Activated CD4-positive, alpha-beta T cell treated with anti-CD3 and anti-CD28 coated beads for 36 hours (primary cell): ENCODE measurements at regions not wholly inside any gene's neighbourhood (a gene's known extent, or its start where the extent isn't known, plus 50 kb on each side); places are given as distances from the start of the nearest gene placed in this dataset.

Experiments used
- ATAC-seq: fragments of 200-7000 bp; cut with Tn5 transposase; one replicate; pipeline ENCODE4 v1.10.0; 2021; ENCODE audit warnings: mild to moderate bottlenecking, moderate library complexity
- CTCF ChIA-PET: fragments of 350-600 bp; sonication (Branson Sonifier 250); formaldehyde crosslinking; loops from one replicate; lab custom pipeline; 2021; ENCODE audit warnings: antibody characterized with exemption; lab: Charles Lee
- POLR2A ChIA-PET: fragments of 350-600 bp; sonication (Branson Sonifier 250); formaldehyde crosslinking; loops from one replicate; lab custom pipeline; 2021; ENCODE audit warnings: antibody characterized with exemption, inconsistent platforms; lab: Charles Lee
- DNase-seq: peaks from one replicate; pipeline ENCODE4 v3.0.0-alpha.2; 2020
- H3K27ac Mint-ChIP-seq: one replicate; pipeline ENCODE4 v1.8.0; 2021; ENCODE audit warnings: mixed read lengths
- H3K27me3 Mint-ChIP-seq: one replicate; pipeline ENCODE4 v1.8.0; 2021; ENCODE audit warnings: mixed read lengths
- H3K36me3 Mint-ChIP-seq: one replicate; pipeline ENCODE4 v1.8.0; 2021; ENCODE audit warnings: low read depth, mixed read lengths
- H3K4me1 Mint-ChIP-seq: one replicate; pipeline ENCODE4 v1.8.0; 2021; ENCODE audit warnings: mixed read lengths
- H3K4me3 Mint-ChIP-seq: one replicate; pipeline ENCODE4 v1.8.0; 2021; ENCODE audit warnings: mild to moderate bottlenecking, moderate library complexity, mixed read lengths
- H3K9me3 Mint-ChIP-seq: one replicate; pipeline ENCODE4 v1.8.0; 2021; ENCODE audit warnings: low read depth, mixed read lengths
- intact Hi-C, 2 experiments: fragments of 100-400 bp; cut with DNase I in 1 of 2; cut with micrococcal nuclease in 1 of 2; formaldehyde crosslinking; loops; one replicate each; pipeline versions ENCODE4 v1.14.2 to v1.15.1; 2022 to 2024; cut with DNase I, micrococcal nuclease

DNA sequence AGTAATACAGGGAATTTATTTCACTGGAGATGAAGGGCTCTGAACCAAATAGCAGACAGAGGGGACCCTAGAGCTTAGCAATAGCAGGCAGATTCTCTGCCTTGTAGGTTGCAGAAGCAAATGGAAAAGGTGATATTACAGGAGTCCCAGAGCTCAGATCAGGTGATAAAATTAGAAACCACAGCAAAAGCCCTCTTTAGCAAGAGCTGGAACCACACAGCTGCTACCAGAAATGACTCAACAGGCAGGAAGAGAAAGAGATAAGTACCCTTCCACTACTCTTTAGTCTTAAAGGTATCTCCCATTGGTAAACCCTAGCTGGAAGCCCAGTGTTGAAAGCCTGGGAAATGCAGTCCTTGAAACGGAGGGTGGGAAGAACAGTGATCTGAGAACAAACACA lies 535.6 kb upstream of the GHITM start:
- POLR2A ChIA-PET = no interaction called here
- peak; percentile 13 for DNase-seq
- H3K4me3 Mint-ChIP-seq = no peak overlapping the region
- no peaks in the 10 kb centered on the region for H3K36me3 Mint-ChIP-seq
- ATAC-seq = peak; percentile 78
- no peaks in the 10 kb centered on the region for H3K27me3 Mint-ChIP-seq
- no peak overlapping the region for H3K27ac Mint-ChIP-seq
- peaks cover 4% of the 10 kb centered on the region for H3K4me1 Mint-ChIP-seq
- no peaks in the 10 kb centered on the region for H3K9me3 Mint-ChIP-seq
- CTCF ChIA-PET = interaction anchor here (0.6 to 1.5 kb wide), 2 partner anchors 12 to 212 kb away, joined by 3 to 5 read pairs; no protein-coding TSS in a partner anchor
- intact Hi-C loops = no loop called here

DNA sequence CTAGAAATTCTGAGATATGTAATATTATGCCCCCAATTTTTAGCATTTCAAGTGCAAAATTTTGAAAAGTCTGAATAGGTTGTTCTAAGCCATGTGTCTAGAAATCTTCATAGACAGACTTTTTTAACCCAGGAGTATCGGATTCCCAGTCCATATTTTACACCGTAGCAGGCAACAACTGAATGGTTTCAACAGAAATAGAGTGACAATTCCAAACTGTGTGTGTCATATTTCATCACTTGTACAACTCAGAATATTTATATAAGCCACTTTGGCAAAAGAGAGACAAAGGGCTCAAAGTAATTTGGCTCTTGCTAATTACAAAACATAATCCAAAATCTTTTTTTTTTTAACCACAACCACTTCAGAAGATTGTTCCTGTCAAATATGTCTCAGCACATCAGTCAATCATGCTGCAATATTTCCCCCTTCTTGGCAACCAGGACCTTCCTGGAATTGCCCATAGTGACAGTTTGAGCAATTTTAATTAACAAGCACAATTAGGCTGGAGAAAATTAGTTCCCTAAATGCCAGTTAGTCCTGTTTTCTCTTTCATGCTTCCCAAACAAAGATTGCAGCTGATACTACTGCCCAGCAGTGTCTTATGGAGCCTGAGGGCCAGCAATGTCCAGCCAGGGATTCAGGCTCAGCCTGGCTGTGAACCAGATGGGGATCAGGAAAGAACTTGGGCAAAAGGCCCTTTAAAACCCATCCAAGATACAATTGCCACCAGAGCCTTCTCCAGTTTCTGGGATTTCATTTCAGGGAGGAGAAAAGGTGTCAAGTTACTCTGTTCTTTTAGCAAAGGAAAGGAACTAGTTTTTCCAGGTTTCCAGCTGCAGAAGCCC lies 533.3 kb upstream of the GHITM start:
- POLR2A ChIA-PET = no interaction called here
- no peaks in the 10 kb centered on the region for H3K9me3 Mint-ChIP-seq
- no peak for ATAC-seq
- H3K27ac Mint-ChIP-seq = no peak overlapping the region
- H3K4me1 Mint-ChIP-seq = peaks cover 4% of the 10 kb centered on the region
- CTCF ChIA-PET = interaction anchor here (0.6 kb wide), 1 partner anchor 115 kb away, joined by 3 read pairs; no protein-coding TSS in a partner anchor
- no peak for DNase-seq
- H3K36me3 Mint-ChIP-seq = no peaks in the 10 kb centered on the region
- H3K27me3 Mint-ChIP-seq = no peaks in the 10 kb centered on the region
- H3K4me3 Mint-ChIP-seq = no peak overlapping the region
- intact Hi-C loops = no loop called here

GRCh38 chr10:83607959-83608745 lies 531.2 kb upstream of the GHITM start:
- CTCF ChIA-PET = no interaction called here
- intact Hi-C loops = loop anchor here in 1 of 2 experiments (2.0 kb wide), 1 partner anchor 77 kb away; no protein-coding TSS in a partner anchor

DNA sequence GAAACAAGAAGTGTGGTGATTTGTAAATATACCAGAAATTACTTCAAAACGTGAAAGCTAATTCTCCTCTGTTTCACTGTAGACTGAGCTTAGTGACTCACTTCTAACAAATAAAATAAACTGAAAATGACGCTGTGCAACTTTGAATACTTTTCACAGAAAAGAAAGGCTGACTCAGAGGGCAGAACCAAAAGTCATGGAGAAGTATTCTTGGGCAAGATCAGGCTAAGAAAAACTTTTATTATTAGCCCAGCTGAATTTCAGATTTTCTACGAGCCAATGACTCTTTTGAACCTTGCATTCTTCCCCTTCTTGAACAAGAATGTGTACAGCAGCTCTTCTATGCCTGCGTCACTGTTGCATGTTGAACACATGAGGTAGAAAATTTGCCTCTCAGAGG lies 527.3 kb upstream of the GHITM start:
- Mint-ChIP-seq H3K27me3 (no peaks in the 10 kb centered on the region), H3K4me1 (no peaks in the 10 kb centered on the region), H3K4me3 (no peak overlapping the region), H3K27ac (no peak overlapping the region), H3K9me3 (no peaks in the 10 kb centered on the region), H3K36me3 (no peaks in the 10 kb centered on the region)
- ChIA-PET POLR2A (no interaction called here), CTCF (no interaction called here)
- ATAC-seq = no peak
- intact Hi-C loops = no loop called here
- DNase-seq = no peak

More at GRCh38 chr10:83607959-83608745, 531.2 kb upstream of the GHITM start:
- Mint-ChIP-seq H3K27me3 (no peaks in the 10 kb centered on the region), H3K36me3 (no peaks in the 10 kb centered on the region), H3K4me1 (peaks cover 4% of the 10 kb centered on the region), H3K4me3 (no peak overlapping the region), H3K9me3 (no peaks in the 10 kb centered on the region), H3K27ac (no peak overlapping the region)
- ATAC-seq (no peak), DNase-seq (no peak)
- POLR2A ChIA-PET = no interaction called here

GRCh38 chr10:83612746-83613145 lies 526.6 kb upstream of the GHITM start:
- DNase-seq (no peak), ATAC-seq (no peak)
- ChIA-PET POLR2A (no interaction called here), CTCF (no interaction called here)
- Mint-ChIP-seq H3K9me3 (no peaks in the 10 kb centered on the region), H3K36me3 (no peaks in the 10 kb centered on the region), H3K4me3 (no peak overlapping the region), H3K27ac (no peak overlapping the region), H3K4me1 (no peaks in the 10 kb centered on the region), H3K27me3 (no peaks in the 10 kb centered on the region)
- intact Hi-C loops = no loop called here

DNA sequence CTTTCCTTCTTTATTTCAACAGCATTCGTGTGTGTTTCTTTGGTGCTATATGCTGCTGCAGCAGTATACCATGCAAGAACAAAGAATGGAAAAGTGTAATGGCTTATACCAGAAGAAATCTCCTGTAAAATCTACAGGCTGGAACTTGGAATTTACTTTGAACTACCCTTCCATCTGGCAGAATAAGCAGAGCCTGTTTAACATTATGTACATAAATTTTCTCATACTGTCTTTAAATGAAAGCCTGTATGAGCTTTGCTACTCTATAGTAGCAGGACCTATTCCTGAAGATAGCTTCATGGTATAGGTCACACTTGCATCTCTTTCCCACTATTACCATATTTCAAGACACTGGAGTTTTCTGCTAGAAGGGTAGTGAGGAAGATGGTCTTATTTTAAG lies 522.1 kb upstream of the GHITM start:
- DNase-seq = no peak
- CTCF ChIA-PET = no interaction called here
- Mint-ChIP-seq H3K27ac (no peak overlapping the region), H3K4me1 (no peaks in the 10 kb centered on the region), H3K36me3 (no peaks in the 10 kb centered on the region), H3K27me3 (no peaks in the 10 kb centered on the region), H3K4me3 (no peak overlapping the region), H3K9me3 (no peaks in the 10 kb centered on the region)
- ATAC-seq = no peak
- POLR2A ChIA-PET = no interaction called here
- intact Hi-C loops = no loop called here

- Mint-ChIP-seq H3K36me3 (no peaks in the 10 kb centered on the region), H3K27me3 (no peaks in the 10 kb centered on the region), H3K4me3 (no peak overlapping the region), H3K27ac (no peak overlapping the region), H3K9me3 (no peaks in the 10 kb centered on the region), H3K4me1 (no peaks in the 10 kb centered on the region)
- no peak for DNase-seq
- CTCF ChIA-PET = no interaction called here
- no peak for ATAC-seq
- POLR2A ChIA-PET = no interaction called here
- intact Hi-C loops = no loop called here
Measured at GRCh38 chr10:83617692-83618545, 521.4 kb upstream of the GHITM start.

- Mint-ChIP-seq H3K4me1 (no peaks in the 10 kb centered on the region), H3K4me3 (no peak overlapping the region), H3K27ac (no peak overlapping the region), H3K9me3 (no peaks in the 10 kb centered on the region), H3K27me3 (no peaks in the 10 kb centered on the region), H3K36me3 (no peaks in the 10 kb centered on the region)
- POLR2A ChIA-PET = no interaction called here
- DNase-seq (no peak), ATAC-seq (no peak)
- intact Hi-C loops = no loop called here
- CTCF ChIA-PET = no interaction called here
Measured at GRCh38 chr10:83625831-83626360, 513.4 kb upstream of the GHITM start.

- POLR2A ChIA-PET = interaction anchor here (0.6 kb wide), 1 partner anchor 1271 kb away, joined by 3 read pairs; no protein-coding TSS in a partner anchor
- no peak overlapping the region for H3K27ac Mint-ChIP-seq
- CTCF ChIA-PET = no interaction called here
- no peaks in the 10 kb centered on the region for H3K27me3 Mint-ChIP-seq
- H3K9me3 Mint-ChIP-seq = no peaks in the 10 kb centered on the region
- no peak overlapping the region for H3K4me3 Mint-ChIP-seq
- no peaks in the 10 kb centered on the region for H3K36me3 Mint-ChIP-seq
- intact Hi-C loops = no loop called here
- DNase-seq (no peak), ATAC-seq (no peak)
- no peaks in the 10 kb centered on the region for H3K4me1 Mint-ChIP-seq
Measured at GRCh38 chr10:83632701-83633100, 506.6 kb upstream of the GHITM start.

- Mint-ChIP-seq H3K36me3 (no peaks in the 10 kb centered on the region), H3K27me3 (no peaks in the 10 kb centered on the region), H3K9me3 (no peaks in the 10 kb centered on the region), H3K4me1 (no peaks in the 10 kb centered on the region), H3K4me3 (no peak overlapping the region), H3K27ac (no peak overlapping the region)
- CTCF ChIA-PET = no interaction called here
- DNase-seq (no peak), ATAC-seq (no peak)
- intact Hi-C loops = no loop called here
- POLR2A ChIA-PET = no interaction called here
Measured at GRCh38 chr10:83633547-83633946, 505.8 kb upstream of the GHITM start.

DNA sequence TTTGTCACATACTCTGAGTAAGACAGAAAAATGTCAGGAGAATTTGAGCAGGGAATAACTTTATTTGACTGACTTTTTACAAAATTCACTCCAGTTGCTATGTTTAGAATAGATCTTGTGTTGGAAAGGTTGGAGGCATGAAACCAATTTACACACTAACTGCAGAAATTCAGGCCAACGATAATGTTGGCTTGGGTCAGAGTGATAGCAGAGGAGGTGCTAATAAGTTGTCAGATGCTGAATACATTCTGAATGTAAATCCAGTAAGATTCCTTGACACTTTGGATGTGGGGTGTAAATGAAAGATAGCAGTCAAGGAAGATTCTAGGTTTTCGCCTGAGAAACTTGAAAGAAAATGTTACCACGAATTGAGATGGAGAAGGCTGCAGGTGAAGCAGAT lies 502.5 kb upstream of the GHITM start:
- Mint-ChIP-seq H3K27ac (no peak overlapping the region), H3K36me3 (no peaks in the 10 kb centered on the region), H3K9me3 (no peaks in the 10 kb centered on the region), H3K4me3 (no peak overlapping the region), H3K4me1 (no peaks in the 10 kb centered on the region), H3K27me3 (no peaks in the 10 kb centered on the region)
- CTCF ChIA-PET = interaction anchor here (0.6 kb wide), 1 partner anchor 1977 kb away, joined by 3 read pairs; no protein-coding TSS in a partner anchor
- DNase-seq (no peak), ATAC-seq (no peak)
- intact Hi-C loops = no loop called here
- POLR2A ChIA-PET = no interaction called here
